ENCODE measurements at regions not wholly inside any gene's neighbourhood (a gene's known extent, or its start where the extent isn't known, plus 50 kb on each side); places are given as distances from the start of the nearest gene placed in this dataset.

DNA sequence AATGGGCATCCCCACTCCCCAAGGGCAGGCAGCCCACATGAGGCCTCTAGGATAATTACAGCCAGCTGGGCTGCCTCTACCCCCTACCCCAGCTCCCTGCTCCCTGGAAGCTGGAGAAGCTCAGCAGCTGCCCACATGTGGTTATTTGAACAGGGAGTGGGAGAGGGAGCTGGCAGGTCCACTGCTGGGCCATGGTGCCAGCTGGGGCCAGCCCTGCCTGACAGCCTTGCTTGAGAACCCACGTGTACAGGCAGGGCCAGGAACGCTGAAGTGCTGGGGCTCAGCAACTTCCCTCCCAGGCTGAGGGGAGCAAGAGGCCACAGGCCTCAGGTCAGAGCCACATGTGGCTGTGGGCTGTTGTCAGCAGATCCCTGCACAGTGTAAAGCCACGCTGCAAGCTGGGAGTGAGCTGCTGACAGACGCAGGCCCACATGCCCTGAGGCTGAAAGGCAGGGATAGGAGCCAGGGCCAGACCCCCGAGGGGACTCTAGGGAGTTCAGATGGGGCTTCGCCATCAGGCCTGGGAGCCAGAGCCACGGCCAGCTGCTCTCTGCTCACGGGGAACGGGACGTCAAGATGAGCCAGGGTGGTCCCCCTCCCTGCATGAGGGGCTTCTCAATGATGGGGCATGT, 129.0 kb downstream of the SYF2 start:
- DNase-seq (ENCODE audit: low read depth), result no peak

DNA sequence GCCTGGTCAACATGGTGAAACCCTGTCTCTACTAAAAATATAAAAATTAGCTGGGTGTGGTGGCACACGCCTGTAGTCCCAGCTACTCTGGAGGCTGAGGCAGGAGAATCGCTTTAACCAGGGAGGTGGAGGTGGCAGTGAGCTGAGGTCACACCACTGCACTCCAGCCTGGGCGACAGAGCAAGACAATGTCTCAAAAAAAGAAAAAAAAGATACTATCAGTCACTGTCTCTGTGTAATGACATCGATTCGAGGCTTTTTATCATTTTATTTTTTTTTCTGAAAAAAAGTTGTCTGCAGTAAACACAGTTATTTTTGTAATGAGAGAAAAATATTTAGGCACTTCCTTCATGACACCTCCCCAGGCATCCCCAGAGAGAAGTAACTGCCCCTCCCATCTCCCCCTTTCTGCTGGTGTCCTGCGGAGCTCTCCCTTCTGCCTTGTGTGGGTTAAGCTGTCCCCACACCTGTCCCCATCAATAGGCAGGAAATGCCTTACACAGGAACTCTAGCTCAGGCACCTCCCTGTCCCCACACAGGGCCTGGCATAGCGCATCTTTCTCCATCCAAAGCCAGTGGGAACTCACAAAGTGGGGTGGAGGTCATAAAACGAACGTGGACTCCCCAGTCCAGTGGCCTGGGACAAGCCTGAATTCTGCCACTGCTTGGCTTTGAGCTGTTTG, 132.0 kb downstream of the SYF2 start:
- DNase-seq (ENCODE audit: low read depth), result no peak

DNA sequence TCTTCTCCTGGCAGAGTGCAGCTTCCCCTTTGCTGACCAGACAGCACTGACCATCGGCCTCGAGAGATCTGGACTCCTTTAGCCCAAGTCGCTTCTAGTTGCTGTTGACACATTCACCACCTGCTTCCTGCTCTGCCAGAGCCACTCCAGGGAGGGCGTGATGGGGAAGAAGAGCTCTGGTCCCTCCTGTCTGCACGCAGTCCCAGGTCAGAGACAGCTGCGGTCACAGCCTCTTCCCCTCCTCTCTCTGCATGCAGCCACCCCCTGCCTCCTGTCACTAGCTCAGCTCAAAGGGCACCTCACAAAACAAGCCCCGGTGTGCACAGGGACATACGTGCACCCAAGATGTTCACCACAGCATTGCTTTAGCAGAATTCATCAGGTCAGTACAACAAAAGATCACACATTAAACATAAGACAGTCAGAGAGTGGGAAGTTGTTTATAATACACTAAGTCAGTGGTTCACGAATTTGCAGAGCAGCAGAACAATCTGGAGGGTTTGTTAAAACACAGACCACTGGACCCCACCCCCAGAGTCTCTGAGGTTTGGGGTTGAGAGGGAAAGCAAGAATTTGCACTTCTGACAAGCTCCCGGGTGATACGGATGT, 132.9 kb downstream of the SYF2 start:
- no peak for DNase-seq (ENCODE audit: low read depth)

DNA sequence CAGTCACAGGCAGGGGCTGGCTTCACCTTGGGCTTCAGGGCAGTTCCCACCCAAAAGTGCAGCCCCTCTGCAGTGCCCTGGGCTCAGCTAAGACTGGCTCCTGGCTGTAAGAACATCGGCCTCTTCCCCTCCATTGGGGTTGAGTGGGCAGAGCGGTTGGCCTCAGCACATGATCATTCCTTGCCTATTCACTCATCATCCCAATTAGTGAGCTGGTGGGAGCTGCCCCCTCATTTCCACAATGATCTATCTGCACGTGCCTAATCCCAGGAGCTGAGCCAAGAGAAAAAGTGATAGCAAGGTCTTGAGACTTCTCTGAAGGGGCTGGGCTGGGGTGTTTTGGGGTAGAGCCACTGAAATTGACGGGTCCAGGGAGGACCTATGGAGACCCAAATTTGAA, 133.6 kb downstream of the SYF2 start:
- no peak for DNase-seq (ENCODE audit: low read depth)

DNA sequence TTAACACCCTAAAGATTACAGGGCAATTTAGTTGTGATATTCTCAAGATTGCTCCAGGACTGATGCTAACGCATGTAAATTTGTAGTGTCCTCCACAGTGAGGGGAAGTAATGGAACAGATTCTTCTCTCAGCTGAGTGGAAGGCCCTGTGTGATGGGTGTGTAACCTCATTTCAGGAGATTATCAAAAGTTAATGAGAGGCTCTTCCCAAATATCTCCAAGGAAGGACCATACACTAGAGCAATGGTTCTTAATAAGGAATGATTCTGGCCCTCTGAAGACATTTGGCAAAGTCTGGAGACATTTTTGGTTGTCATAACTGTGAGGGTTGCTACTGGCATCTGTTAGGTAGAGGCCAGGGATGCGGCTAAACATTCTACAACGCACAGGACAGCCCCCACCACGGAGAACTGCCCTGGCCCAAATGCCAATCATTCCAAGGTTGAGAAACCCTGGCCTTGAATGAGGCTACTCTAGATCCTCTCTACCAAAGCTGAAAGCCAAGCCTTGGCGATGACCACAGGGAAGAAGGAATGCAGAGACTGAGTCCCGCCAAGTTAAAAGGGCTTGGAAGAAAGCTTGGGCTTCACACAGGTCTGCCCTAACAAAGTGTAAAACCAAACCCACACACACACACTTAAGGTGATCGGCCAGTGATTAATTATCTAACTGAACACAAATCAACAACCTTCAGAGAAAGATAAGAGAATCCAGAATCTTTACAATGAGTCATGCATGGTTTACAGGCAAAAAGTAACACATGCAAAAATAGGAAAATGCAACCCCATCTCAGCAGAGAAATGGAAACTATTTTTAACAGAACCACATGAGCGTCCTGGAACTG, 135.8 kb downstream of the SYF2 start:
- DNase-seq (ENCODE audit: low read depth), result no peak

DNA sequence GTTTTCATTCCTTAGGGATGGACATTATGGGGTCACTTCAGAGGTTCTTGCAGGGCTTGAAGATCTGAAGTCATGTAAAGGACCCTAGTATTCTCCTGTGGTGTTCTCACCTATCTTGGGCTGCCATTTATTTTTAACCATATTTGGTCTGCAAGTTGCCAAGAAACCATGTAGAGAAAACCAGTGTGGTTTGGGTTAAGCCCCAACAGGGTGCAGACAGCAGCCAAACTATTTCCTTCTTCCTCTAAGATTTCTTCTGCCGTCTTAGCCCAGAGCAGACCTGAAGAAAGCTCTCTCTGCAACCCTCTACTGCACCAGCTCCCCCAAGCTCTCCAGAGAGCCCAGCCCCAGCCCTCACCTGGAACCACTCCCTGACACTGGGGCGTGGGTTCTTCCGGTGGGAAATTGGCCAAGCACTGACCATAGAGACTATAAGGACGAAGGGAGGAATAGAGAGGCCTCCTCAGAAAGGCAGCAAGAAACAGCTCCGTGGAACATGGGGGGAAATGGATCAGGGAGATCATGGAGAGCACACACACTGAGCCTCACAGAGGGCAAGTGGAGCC, 136.6 kb downstream of the SYF2 start:
- no peak for DNase-seq (ENCODE audit: low read depth)

DNA sequence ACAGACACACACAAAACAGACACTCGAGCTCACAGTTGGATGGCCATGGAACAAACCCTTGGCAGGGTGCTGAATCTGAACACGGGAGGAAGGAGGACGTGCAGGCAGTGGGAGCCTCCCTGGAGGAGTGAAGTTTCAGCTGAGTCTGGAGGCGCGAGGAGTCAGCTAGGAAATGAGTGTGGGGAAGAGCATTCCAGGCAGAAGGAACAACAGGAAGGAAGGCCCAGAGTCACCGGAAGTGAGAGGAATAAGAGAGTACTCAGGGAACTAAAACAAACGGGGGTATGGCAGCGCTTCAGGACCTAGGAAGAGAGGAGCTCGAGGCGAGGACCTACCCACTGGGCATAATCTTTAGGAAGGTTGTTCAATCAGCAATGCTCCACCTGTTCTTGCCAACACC, 137.3 kb downstream of the SYF2 start:
- DNase-seq (ENCODE audit: low read depth), result no peak

DNA sequence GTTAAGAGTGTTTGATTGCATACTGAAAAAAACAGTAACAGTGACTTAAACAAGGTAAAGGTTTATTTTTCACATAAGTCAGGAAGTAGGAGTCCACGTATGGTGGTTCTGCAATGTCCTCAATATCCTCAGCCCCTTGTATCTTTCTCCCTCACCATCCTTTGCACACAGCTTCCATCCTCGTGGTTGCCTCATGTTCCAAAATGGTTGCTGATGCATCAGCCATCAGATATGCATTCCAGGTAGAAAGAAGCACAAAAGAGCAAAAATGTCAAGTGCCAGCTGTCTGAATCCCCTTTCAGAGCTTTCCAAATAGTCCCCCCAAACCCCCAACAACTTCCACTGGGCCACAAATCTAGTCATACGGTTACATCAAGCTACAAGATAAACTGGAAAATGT, 138.1 kb downstream of the SYF2 start:
- DNase-seq (ENCODE audit: low read depth), result no peak

DNA sequence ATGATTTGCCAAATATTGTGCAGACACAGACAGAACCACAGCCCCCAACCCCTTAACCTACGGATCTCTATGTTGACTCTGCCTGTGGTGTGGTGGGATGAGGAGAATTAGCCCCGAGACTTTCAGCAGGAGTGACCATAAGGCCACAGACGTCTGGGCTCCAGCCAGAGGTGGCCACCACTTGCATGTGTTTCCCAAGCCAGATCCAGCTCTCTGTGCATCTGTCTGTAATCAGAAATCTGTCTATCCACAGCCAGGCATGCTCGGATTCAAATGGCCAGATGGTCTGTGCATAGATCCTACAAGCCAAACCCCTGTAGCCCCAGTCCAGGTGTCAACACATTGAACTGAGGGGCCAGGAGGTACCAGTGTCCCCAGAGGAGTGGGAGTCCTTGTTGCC, 140.6 kb downstream of the SYF2 start:
- DNase-seq (ENCODE audit: low read depth), result no peak

DNA sequence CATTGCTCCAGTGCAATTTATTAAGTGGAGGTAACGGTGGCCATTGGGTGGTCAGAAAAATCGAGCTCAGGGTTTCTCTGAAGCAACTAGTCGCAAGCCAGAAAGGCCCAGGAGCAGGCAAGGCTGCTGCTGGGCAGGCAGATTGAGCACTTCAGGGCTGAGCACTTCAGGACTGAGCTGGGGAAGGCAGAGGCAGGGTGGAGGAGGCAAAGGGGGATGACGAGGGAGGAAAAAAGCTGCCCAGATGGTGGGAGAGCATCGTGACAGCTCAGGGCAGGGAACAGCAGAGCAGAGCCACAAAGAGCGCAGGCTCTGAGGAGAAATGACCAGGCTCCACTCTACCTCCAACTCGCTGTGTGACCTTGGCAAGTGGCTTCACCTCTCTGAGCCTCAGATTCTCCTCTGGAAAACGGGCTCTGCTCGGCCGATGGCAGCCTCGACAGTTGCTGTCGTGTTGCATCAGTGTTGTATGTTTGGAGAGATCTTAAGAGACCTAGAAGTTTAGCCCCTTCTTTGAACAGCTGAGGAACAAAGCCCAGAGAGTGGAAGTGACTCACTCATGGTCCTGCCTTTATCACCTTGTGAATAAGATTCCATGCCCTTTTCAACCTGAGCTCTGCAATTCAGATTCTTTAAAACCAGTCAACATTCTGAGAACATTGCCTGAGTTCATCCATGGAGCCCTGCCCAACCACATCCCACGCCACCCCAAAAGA, 141.4 kb downstream of the SYF2 start:
- no peak for DNase-seq (ENCODE audit: low read depth)

DNA sequence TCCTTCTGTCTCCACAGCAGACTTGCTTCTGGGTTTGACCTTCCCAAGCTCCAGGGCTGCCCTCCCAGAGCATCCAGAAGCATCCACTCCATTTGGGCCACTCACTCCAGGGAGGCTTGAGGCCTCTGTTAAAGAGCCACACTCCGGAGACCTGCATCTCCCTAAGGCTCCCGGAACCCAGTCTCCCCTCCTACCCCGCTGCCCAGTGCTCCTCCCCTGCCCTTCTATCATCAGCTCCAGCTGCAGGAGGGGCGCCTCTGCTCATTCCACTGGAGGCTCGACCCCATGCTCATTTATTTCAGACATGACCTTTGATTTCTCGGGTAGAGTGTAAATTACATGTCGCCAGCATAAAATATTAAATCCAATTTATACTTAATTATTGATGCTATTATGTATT, 142.5 kb downstream of the SYF2 start:
- DNase-seq (ENCODE audit: low read depth), result no peak

DNA sequence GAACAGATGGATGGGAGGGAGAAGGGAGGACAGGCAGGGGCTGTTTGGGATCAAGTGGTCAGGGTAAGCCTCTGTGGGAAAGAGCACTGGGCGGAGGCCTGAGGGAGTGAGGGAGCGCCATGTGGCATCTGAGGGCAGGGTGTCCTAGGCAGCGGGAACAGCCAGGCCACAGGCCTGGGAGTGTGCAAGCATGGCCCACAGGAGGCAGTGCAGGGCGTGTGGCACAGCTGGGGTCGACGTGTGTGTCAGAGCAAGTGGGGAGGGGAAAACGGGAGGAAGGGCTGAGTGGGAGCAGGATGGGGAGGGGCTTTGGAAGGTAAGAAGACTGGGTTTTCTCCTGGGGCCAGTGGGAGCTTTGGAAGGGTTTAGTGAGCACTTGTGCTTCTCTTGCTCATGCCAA, 143.4 kb downstream of the SYF2 start:
- no peak for DNase-seq (ENCODE audit: low read depth)

DNA sequence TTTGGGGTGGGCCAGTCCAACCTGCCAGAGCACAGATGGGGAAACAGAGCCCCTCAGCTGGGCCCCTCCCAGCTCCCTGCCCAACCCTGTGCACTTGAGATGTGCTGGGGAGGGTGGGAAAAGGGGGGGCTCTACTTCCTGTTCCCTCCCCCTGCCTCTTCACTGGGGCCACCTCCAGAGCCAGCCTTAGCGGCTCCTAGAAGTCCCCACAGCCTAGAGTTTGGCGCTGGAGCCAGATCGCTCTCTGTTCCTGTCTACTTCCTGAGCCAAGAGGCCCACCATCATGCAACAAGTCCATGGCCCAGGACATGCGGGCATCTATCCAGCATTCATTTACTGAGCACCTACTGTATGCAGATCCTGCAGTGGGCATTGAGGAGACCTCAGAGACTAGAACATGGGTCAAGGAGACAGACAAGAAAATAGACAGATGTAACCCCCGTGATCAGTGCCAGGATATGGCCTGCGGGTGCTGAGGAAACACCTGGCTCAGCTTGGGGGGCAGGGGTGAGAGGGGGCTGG, 144.1 kb downstream of the SYF2 start:
- DNase-seq (ENCODE audit: low read depth), result no peak

DNA sequence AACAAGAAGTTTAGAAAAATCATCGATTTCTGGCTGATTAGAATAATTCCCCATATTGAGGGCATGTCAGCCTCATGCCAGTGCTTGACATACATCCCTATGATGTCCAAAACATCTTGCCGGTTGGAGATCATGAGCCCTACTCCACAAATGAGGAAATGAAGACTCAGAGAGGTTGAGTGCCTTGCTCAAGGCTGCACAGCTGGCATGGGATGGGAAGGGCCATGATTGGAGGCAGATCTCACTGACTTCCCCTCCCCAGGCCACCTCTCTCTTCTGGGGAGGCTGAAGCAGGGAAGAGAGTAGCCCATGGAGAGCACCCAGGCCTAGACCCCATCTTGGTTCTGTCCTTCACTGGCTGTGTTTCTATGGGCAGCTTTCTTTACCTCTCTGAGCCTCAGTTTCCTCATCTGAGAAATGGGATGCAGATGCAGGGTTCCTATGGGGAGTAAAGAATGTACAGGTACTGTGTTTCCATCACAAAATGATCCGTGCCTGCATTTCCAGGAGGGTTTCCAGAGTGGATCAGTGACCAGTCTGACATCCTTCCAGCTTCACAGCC, 145.7 kb downstream of the SYF2 start:
- no peak for DNase-seq (ENCODE audit: low read depth)

DNA sequence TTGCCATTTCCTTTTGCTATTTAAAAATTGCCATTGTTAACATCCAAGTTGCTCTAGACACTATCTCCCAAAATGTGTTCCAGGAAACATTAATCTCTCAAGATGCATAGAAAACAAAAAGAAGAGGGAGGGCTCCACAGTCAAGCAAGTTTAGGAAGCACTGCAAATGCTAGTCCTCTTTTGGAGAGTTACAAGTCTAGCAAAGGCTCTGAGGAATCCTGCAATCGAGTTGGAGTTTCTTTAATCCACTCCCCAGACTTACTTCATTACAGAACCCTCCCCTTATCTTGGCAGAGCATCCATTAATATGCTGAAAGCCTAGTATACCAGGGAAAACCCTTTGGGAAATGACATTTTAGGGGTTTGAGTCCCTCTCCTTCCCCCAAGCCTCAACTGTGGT, 147.9 kb downstream of the SYF2 start:
- DNase-seq (ENCODE audit: low read depth), result no peak

DNA sequence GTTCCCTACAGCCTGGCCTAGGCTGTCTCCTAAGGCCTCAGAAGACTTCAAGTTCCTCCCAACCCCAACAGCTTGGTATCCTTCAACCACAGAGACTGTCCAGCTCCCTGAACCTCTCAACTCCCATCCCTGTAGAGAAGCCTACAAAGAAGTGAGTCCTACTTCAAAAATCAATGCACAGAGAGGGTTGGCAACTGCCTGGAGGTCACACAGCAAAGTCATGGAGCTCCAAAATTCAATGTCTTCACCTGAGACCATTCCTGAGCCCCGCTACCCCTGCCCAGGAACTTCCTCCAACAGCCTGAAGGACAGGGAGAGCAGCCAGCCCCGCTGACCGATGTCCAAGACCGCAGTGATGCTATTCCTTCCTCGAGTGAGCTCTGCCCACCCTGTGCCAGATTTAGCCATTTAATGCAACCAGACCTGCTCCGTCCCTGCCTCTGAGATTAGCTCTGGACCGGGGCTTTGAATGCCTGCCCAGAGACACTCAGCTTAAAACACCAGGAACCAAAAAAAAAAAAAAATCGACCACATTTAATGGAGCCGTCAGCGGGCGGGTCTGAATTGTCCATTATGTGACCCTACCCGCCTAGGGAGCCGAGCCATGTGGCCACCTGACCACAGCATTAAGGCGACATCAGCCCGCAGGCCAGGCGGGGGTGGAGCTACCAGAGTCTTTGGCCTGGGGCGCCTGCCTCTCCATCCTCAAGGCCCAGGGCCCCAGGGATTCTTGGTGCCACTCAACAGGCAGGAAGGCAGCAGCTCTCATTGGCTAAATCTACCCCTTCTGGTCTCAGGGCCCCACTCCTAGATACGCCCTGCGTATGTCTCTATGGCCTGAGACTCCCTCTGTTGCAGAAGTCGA, 148.6 kb downstream of the SYF2 start:
- DNase-seq (ENCODE audit: low read depth), result no peak

DNA sequence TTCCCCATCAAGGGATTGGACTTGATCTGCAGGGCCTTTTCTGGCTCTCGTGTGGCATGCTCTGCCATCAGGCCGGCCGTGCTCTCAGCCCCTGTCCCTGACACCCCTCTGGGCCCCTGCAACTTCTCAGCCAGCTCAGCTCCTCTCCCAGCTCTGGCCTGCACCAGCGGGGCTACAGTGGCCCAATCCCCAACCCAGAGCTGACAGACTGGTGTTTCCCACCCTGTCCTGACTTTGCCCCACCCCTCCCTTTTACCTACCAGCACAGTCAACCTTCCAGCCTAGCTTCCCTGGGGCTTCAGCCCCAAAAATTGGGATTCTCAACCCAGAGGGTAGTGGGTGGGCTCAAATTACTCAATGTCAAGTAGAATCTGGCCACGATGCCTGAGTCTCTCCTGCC, 149.3 kb downstream of the SYF2 start:
- DNase-seq (ENCODE audit: low read depth), result no peak

DNA sequence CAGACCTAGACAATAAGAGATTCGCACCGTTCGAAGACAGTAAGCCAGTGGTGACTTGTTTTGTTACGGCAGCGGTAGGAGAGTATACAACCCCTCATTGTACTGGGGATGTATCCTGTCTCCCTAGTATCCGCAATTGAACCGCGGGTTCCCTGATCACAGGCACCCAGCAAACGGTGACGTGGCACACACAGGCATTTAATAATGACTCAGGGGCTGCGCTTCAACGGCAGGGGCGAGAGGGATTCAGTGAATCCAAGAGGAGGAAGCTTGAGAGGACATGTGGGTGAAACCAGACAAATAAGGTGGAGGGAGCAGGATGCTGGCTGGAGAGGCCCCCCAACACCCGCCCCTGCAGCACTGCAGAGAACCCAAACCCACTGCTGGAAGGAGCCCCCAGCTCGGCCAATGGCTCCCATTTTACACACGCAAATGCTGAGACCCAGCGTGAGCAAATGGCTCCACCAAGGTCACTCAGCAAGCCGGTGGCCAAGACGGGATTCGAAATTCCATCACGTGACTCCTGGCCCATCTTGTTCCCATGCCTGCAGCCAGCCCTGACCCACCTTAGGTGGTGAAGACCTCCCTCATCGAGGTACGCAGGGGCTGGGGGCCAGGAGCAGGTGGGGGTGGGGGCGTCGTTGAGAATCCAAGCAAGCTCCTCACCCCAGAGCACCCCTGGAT, 149.9 kb downstream of the SYF2 start:
- DNase-seq (ENCODE audit: low read depth), result no peak

DNA sequence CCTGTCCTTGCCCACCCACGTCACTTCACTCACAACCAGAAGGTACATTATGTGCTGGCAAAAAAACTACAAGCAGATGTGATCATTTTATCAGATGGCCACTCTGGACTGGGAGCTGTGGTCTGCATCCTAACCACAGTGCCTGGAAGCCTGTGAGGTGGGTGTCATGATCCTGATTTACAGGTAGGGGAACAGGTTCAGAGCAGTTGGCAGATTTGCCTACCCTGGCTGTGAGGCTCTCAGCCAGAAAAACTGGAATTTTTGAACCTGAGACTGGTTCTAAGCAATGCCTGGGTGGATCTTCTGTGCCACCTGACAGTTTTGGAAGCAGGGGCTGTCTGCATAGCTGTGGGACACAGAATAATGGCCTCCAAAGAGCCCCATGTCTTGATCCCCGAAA, 150.8 kb downstream of the SYF2 start:
- no peak for DNase-seq (ENCODE audit: low read depth)

All from stimulated activated CD8-positive, alpha-beta memory T cell treated with anti-CD3 and anti-CD28 coated beads, Interleukin-7, amount 100 ng/mL, for 24 hours (primary cell).